Mammary epithelial cell (primary cell): ENCODE measurements at regions not wholly inside any gene's neighbourhood (a gene's known extent, or its start where the extent isn't known, plus 50 kb on each side); places are given as distances from the start of the nearest gene placed in this dataset.

Experiments
- CTCF ChIP-seq, 2 donors: IDR thresholded peaks in 1 of 2; conservative IDR thresholded peaks in 1 of 2; 2 replicates each; pipeline ENCODE4 v1.5.1; 2011 to 2012; ENCODE audit warnings: inconsistent platforms in 2 of 2, low read length in 2 of 2, mild to moderate bottlenecking in 2 of 2, control low read depth in 1 of 2, low read depth in 1 of 2; ENCODE audit not compliant: insufficient read depth in 1 of 2; ENCODE audit errors: extremely low read depth in 1 of 2
- EZH2 ChIP-seq: IDR thresholded peaks from 2 replicates; pipeline ENCODE4 v1.6.1; 2012; ENCODE audit warnings: low read length, inconsistent platforms, borderline replicate concordance

- no peak for TF ChIP-seq CTCF (conservative IDR thresholded peaks at IDR 0.05 in 1 of 2, IDR thresholded peaks at IDR 0.05 in 1 of 2; ENCODE audit: extremely low read depth in 1 of 2, insufficient read depth in 1 of 2, low read depth in 1 of 2, low read length in 2 of 2)
- TF ChIP-seq EZH2, result no peak
Observed at GRCh38 chr3:99484871-99485270, 153.5 kb upstream of the COL8A1 start.
